ENCODE measurements at regions not wholly inside any gene's neighbourhood (a gene's known extent, or its start where the extent isn't known, plus 50 kb on each side); places are given as distances from the start of the nearest gene placed in this dataset.

DNA sequence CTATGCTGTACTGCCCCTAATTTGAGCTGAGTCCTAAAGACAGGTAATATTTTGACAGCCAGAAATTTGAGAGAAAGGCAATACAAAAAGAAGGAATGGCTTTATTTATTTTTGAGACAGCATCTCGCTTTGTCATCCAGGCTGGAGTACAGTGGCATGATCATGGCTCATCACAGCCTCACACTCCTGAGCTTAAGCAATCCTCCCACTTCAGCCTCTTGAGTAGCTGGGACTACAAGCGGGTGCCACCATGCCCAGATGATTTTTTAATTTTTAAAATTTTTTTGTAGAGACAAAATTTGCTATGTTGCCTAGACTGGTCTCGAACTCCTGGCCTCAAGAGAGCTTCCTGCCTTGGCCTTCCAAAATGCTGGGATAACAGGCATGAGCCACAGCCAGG is 77.4 kb upstream of the SLC4A7 start (continued):
- TF ChIP-seq REST (IDR thresholded peaks at IDR 0.05; ENCODE audit: unreplicated experiment) (no peak), STAT1 (IDR thresholded peaks at IDR 0.05; ENCODE audit: unreplicated experiment) (no peak), NANOG (IDR thresholded peaks at IDR 0.05; ENCODE audit: borderline replicate concordance) (no peak), CREB1 (CRISPR knock-in tag; IDR thresholded peaks at IDR 0.05; ENCODE audit: low read depth) (no peak), ZNF114 (CRISPR knock-in tag; IDR thresholded peaks at IDR 0.05) (no peak)

DNA sequence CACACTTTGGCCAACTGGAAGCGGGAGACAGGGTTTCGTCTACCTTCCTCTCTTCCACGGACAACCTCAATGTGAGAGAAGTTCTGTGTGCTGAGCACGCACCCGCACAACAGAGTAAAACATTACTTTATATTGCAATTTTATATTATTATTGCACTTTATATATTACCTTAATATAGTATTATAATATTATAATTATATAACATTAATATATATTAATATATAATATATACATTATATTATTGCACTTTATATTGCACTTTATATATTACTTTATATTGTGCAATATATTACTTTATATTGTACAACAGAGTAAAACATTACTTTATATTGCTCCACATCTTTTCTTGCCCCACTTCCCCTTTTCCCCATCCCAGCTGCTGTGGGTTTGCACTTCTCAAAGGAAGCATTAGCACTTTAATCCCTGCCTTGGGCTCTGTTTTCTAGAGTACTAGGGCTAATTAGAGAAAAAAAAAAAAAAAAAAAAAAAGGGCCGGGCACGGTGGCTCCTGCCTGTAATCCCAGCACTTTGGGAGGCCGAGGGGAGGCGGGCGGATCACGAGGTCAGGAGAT is 76.4 kb upstream of the SLC4A7 start:
- ATAC-seq = no peak
- no peaks in the 10 kb centered on the region for H4K20me1 ChIP-seq (replicated peaks; ENCODE audit: insufficient read depth)
- no peaks in the 10 kb centered on the region for H3K27me3 ChIP-seq (ENCODE audit: insufficient read depth)
- H3K79me2 ChIP-seq (replicated peaks; ENCODE audit: insufficient read depth) = no peaks in the 10 kb centered on the region
- no peak overlapping the region for H3K27ac ChIP-seq (ENCODE audit: low read depth)
- peaks cover 14% of the 10 kb centered on the region for H3K4me1 Mint-ChIP-seq
- H3K4me1 ChIP-seq (ENCODE audit: insufficient read depth) = no peaks in the 10 kb centered on the region
- no peak overlapping the region for H3K4me3 ChIP-seq
- no peak overlapping the region for H3K4me2 ChIP-seq
- H3K27ac Mint-ChIP-seq = no peak overlapping the region
- H2AFZ ChIP-seq = peak overlapping the region; percentile 74; the same call in 1 of the 2 replicates
- H3K9me2 ChIP-seq (ENCODE audit: insufficient read depth) = no peaks in the 10 kb centered on the region
- H3K4me3 Mint-ChIP-seq = no peak overlapping the region
- no peaks in the 10 kb centered on the region; the same call in 2 of the 3 replicates for H3K9me3 Mint-ChIP-seq
- peaks cover 6% of the 10 kb centered on the region for H3K27me3 Mint-ChIP-seq (ENCODE audit: insufficient read depth, low read depth, poor library complexity)
- no peaks in the 10 kb centered on the region for H3F3A ChIP-seq (replicated peaks; ENCODE audit: low read depth)
- H3K36me3 ChIP-seq (ENCODE audit: insufficient read depth) = no peaks in the 10 kb centered on the region
- DNase-seq (ENCODE audit: low spot score) = no peak
- TF ChIP-seq CREB1 (CRISPR knock-in tag; IDR thresholded peaks at IDR 0.05; ENCODE audit: low read depth) (no peak), REST (IDR thresholded peaks at IDR 0.05; ENCODE audit: unreplicated experiment) (no peak), NANOG (IDR thresholded peaks at IDR 0.05; ENCODE audit: borderline replicate concordance) (no peak), EZH2phosphoT487 (IDR thresholded peaks at IDR 0.05; ENCODE audit: unreplicated experiment) (no peak)
- TF ChIP-seq, protein P1, sequence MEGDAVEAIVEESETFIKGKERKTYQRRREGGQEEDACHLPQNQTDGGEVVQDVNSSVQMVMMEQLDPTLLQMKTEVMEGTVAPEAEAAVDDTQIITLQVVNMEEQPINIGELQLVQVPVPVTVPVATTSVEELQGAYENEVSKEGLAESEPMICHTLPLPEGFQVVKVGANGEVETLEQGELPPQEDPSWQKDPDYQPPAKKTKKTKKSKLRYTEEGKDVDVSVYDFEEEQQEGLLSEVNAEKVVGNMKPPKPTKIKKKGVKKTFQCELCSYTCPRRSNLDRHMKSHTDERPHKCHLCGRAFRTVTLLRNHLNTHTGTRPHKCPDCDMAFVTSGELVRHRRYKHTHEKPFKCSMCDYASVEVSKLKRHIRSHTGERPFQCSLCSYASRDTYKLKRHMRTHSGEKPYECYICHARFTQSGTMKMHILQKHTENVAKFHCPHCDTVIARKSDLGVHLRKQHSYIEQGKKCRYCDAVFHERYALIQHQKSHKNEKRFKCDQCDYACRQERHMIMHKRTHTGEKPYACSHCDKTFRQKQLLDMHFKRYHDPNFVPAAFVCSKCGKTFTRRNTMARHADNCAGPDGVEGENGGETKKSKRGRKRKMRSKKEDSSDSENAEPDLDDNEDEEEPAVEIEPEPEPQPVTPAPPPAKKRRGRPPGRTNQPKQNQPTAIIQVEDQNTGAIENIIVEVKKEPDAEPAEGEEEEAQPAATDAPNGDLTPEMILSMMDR (conservative IDR thresholded peaks at IDR 0.05; ENCODE audit: low read depth in 2 of 2) = no peak
- H3K36me3 Mint-ChIP-seq (ENCODE audit: low read depth) = no peaks in the 10 kb centered on the region

Data from GM23338 (cell line).